ENCODE measurements at regions not wholly inside any gene's neighbourhood (a gene's known extent, or its start where the extent isn't known, plus 50 kb on each side); places are given as distances from the start of the nearest gene placed in this dataset.

GRCh38 chr2:12027136-12027535 is 280.7 kb downstream of the LPIN1 start:
- Histone ChIP-seq H3K4me3 (ENCODE audit: low read depth in 1 of 3, low read length in 3 of 3) (no peak overlapping the region), H3K27me3 (ENCODE audit: control insufficient read depth in 3 of 3, insufficient read depth in 3 of 3, low read length in 3 of 3) (no peaks in the 10 kb centered on the region), H3K9me3 (ENCODE audit: control insufficient read depth in 2 of 2, insufficient read depth in 1 of 2, low read depth in 1 of 2, low read length in 1 of 2) (no peaks in the 10 kb centered on the region), H3K4me1 (ENCODE audit: control insufficient read depth in 3 of 3, insufficient read depth in 2 of 3, low read depth in 1 of 3, low read length in 2 of 3) (no peaks in the 10 kb centered on the region), H3K36me3 (ENCODE audit: control insufficient read depth in 3 of 3, insufficient read depth in 2 of 3, low read depth in 1 of 3, low read length in 3 of 3) (no peaks in the 10 kb centered on the region), H3K27ac (ENCODE audit: low read depth in 1 of 3, low read length in 2 of 3) (no peak overlapping the region)
- DNase-seq (no peak), FAIRE-seq (no peak)
- WGBS, 3 donors: 60 to 74% (median 61%) methylated on average over 2 of the region's 2 CpGs

DNA sequence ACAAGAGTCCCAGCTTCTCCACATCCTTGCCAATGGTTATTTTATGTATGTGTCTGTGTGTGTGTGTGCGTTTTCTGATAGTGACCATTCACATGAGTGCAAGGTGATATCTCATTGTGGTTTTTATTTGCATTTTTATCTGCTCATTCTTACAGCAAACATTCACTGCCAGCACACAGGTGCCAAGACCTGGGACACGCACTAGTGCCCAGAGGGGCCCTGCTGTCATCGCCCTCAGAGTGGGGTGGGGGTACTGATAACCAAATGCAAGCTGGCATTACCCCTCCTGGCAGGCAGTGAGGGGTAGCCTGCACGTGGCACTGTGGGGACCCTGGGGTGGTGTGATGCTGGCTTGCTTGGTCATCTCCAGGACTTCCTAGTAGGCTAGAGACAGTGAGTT is 285.4 kb downstream of the LPIN1 start:
- 55 to 72% (median 59%) methylated on average over 4 of the region's 4 CpGs for WGBS, 3 donors
- Histone ChIP-seq H3K4me3 (ENCODE audit: low read depth in 1 of 3, low read length in 3 of 3) (no peak overlapping the region), H3K27ac (ENCODE audit: low read depth in 1 of 3, low read length in 2 of 3) (no peak overlapping the region), H3K9me3 (ENCODE audit: control insufficient read depth in 2 of 2, insufficient read depth in 1 of 2, low read depth in 1 of 2, low read length in 1 of 2) (no peaks in the 10 kb centered on the region), H3K27me3 (ENCODE audit: control insufficient read depth in 3 of 3, insufficient read depth in 3 of 3, low read length in 3 of 3) (no peaks in the 10 kb centered on the region), H3K36me3 (ENCODE audit: control insufficient read depth in 3 of 3, insufficient read depth in 2 of 3, low read depth in 1 of 3, low read length in 3 of 3) (no peaks in the 10 kb centered on the region), H3K4me1 (ENCODE audit: control insufficient read depth in 3 of 3, insufficient read depth in 2 of 3, low read depth in 1 of 3, low read length in 2 of 3) (no peaks in the 10 kb centered on the region)
- FAIRE-seq (no peak), DNase-seq (no peak)

GRCh38 chr2:12032398-12032797 is 286.0 kb downstream of the LPIN1 start:
- DNase-seq (no peak), FAIRE-seq (no peak)

DNA sequence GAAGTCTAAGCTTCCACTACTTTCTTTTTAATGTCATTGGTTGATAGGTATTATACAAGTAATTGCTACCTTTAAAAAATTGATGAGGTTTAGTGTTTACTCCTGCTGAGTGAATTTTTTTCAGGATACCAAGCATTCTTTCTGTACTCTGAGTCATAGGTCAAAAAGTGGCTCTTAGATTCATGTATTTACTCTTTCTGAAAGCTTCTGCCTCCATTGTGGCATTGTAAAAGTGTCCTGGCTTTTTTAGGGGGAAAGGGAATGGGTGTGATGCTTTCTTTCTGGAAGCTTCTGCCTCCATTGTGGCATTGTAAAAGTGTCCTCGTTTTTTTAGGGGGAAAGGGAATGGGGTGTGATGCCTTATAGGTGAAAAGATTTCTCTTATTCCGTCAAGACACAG is 286.5 kb downstream of the LPIN1 start:
- no peaks in the 10 kb centered on the region for H3K27me3 ChIP-seq (ENCODE audit: control insufficient read depth in 3 of 3, insufficient read depth in 3 of 3, low read length in 3 of 3)
- no peak overlapping the region for H3K4me3 ChIP-seq (ENCODE audit: low read depth in 1 of 3, low read length in 3 of 3)
- no peak for DNase-seq
- no peak overlapping the region for H3K27ac ChIP-seq (ENCODE audit: low read depth in 1 of 3, low read length in 2 of 3)
- FAIRE-seq: no peak
- H3K9me3 ChIP-seq (ENCODE audit: control insufficient read depth in 2 of 2, insufficient read depth in 1 of 2, low read depth in 1 of 2, low read length in 1 of 2): no peaks in the 10 kb centered on the region
- H3K36me3 ChIP-seq (ENCODE audit: control insufficient read depth in 3 of 3, insufficient read depth in 2 of 3, low read depth in 1 of 3, low read length in 3 of 3): no peaks in the 10 kb centered on the region
- 47 to 62% (median 61%) methylated on average over 2 of the region's 2 CpGs for WGBS, 3 donors
- H3K4me1 ChIP-seq (ENCODE audit: control insufficient read depth in 3 of 3, insufficient read depth in 2 of 3, low read depth in 1 of 3, low read length in 2 of 3): no peaks in the 10 kb centered on the region

More at GRCh38 chr2:12032398-12032797, 286.0 kb downstream of the LPIN1 start:
- WGBS, 3 donors: 43 to 69% (median 54%) methylated on average over 3 of the region's 3 CpGs
- Histone ChIP-seq H3K4me1 (ENCODE audit: control insufficient read depth in 3 of 3, insufficient read depth in 2 of 3, low read depth in 1 of 3, low read length in 2 of 3) (no peaks in the 10 kb centered on the region), H3K27ac (ENCODE audit: low read depth in 1 of 3, low read length in 2 of 3) (no peak overlapping the region), H3K4me3 (ENCODE audit: low read depth in 1 of 3, low read length in 3 of 3) (no peak overlapping the region), H3K27me3 (ENCODE audit: control insufficient read depth in 3 of 3, insufficient read depth in 3 of 3, low read length in 3 of 3) (no peaks in the 10 kb centered on the region), H3K36me3 (ENCODE audit: control insufficient read depth in 3 of 3, insufficient read depth in 2 of 3, low read depth in 1 of 3, low read length in 3 of 3) (no peaks in the 10 kb centered on the region), H3K9me3 (ENCODE audit: control insufficient read depth in 2 of 2, insufficient read depth in 1 of 2, low read depth in 1 of 2, low read length in 1 of 2) (no peaks in the 10 kb centered on the region)

DNA sequence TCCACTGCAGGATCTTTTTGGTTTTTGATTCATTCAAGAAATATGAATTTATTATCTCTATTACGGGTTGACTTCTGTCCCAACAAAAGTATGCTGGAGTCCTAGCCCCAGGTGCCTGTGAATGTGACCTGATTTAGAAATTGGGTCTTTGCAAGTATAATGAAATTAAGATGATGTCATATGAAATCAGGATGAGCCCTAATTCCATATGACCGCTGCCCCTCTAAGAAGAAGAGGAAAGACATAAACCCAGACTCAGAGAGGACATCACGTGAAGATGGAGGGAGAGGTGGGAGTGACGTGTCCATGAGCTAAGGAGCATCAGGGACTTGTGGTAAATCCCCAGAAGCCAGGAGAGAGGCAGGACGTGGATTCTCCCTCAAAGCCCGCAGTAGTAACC is 287.1 kb downstream of the LPIN1 start:
- no peaks in the 10 kb centered on the region for H3K4me1 ChIP-seq (ENCODE audit: control insufficient read depth in 3 of 3, insufficient read depth in 2 of 3, low read depth in 1 of 3, low read length in 2 of 3)
- DNase-seq: no peak
- FAIRE-seq: no peak
- no peaks in the 10 kb centered on the region for H3K9me3 ChIP-seq (ENCODE audit: control insufficient read depth in 2 of 2, insufficient read depth in 1 of 2, low read depth in 1 of 2, low read length in 1 of 2)
- no peaks in the 10 kb centered on the region for H3K36me3 ChIP-seq (ENCODE audit: control insufficient read depth in 3 of 3, insufficient read depth in 2 of 3, low read depth in 1 of 3, low read length in 3 of 3)
- 73 to 93% (median 82%) methylated on average over 6 of the region's 6 CpGs for WGBS, 3 donors
- no peak overlapping the region for H3K27ac ChIP-seq (ENCODE audit: low read depth in 1 of 3, low read length in 2 of 3)
- no peak overlapping the region for H3K4me3 ChIP-seq (ENCODE audit: low read depth in 1 of 3, low read length in 3 of 3)
- H3K27me3 ChIP-seq (ENCODE audit: control insufficient read depth in 3 of 3, insufficient read depth in 3 of 3, low read length in 3 of 3): no peaks in the 10 kb centered on the region

DNA sequence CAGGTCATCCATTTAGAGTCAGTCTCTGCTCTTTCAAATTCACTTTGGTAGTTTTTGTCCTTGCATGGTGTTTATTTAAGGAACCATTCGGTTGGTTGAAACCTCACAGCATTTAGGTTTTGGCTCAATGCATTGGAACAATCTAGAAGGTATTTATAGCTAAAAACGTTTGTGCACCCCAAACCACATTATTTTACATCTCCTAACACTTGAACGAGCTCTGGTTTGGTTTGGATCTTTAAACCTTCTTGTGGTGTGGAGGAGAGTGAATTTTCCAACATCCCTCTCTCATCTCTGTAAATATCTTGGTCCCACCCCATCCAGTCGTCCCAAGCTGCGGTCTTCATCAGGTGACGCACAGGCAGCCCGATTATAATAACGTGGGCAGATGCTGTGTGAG is 287.9 kb downstream of the LPIN1 start:
- WGBS, 3 donors: 73 to 79% (median 78%) methylated on average over 8 of the region's 8 CpGs
- no peaks in the 10 kb centered on the region for H3K36me3 ChIP-seq (ENCODE audit: control insufficient read depth in 3 of 3, insufficient read depth in 2 of 3, low read depth in 1 of 3, low read length in 3 of 3)
- H3K9me3 ChIP-seq (ENCODE audit: control insufficient read depth in 2 of 2, insufficient read depth in 1 of 2, low read depth in 1 of 2, low read length in 1 of 2): no peaks in the 10 kb centered on the region
- no peaks in the 10 kb centered on the region for H3K27me3 ChIP-seq (ENCODE audit: control insufficient read depth in 3 of 3, insufficient read depth in 3 of 3, low read length in 3 of 3)
- no peak overlapping the region for H3K27ac ChIP-seq (ENCODE audit: low read depth in 1 of 3, low read length in 2 of 3)
- H3K4me3 ChIP-seq (ENCODE audit: low read depth in 1 of 3, low read length in 3 of 3): no peak overlapping the region
- FAIRE-seq: no peak
- no peak for DNase-seq
- no peaks in the 10 kb centered on the region for H3K4me1 ChIP-seq (ENCODE audit: control insufficient read depth in 3 of 3, insufficient read depth in 2 of 3, low read depth in 1 of 3, low read length in 2 of 3)

DNA sequence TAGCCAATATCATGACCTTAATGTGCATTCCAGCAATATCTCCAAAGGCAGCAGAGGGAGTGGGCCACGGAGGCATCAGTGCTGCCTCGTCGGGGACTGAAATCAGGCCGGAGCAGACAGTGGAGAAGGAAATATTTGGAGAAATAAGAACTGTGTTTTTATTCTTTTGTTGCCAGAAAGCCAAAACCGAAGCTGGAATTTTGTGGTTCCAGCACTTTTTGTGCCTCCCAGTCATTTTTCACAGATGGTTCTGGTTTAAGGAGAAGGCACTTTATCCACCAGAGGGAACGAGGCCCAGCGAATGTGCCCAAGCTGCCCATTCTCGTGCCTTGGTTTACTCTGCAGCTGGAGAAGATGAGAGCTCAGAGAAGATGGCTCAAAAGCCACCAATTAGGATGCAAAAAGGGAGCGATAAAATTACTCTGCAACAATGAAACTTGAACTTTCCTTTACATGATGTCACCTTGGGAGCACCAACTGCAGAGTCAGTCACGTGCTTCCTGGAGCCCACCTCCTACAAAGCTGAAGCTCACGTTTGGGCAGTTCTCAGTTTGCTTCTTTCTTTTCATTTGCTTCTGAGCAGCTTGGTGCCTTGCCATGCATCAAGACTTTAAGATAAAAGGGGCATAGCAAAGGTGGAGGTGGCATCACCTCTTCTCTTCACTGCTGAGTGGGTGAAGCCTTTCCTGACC is 288.7 kb downstream of the LPIN1 start:
- Histone ChIP-seq H3K4me3 (ENCODE audit: low read depth in 1 of 3, low read length in 3 of 3) (no peak overlapping the region), H3K9me3 (ENCODE audit: control insufficient read depth in 2 of 2, insufficient read depth in 1 of 2, low read depth in 1 of 2, low read length in 1 of 2) (peaks cover 0 to 2% of the 10 kb centered on the region in 2 donors), H3K36me3 (ENCODE audit: control insufficient read depth in 3 of 3, insufficient read depth in 2 of 3, low read depth in 1 of 3, low read length in 3 of 3) (no peaks in the 10 kb centered on the region), H3K27me3 (ENCODE audit: control insufficient read depth in 3 of 3, insufficient read depth in 3 of 3, low read length in 3 of 3) (no peaks in the 10 kb centered on the region), H3K4me1 (ENCODE audit: control insufficient read depth in 3 of 3, insufficient read depth in 2 of 3, low read depth in 1 of 3, low read length in 2 of 3) (no peaks in the 10 kb centered on the region), H3K27ac (ENCODE audit: low read depth in 1 of 3, low read length in 2 of 3) (no peak overlapping the region)
- 77 to 81% (median 81%) methylated on average over 11 of the region's 11 CpGs for WGBS, 3 donors
- DNase-seq (no peak), FAIRE-seq (no peak)

GRCh38 chr2:12035956-12036639 is 289.7 kb downstream of the LPIN1 start:
- H3K27me3 ChIP-seq (ENCODE audit: control insufficient read depth in 3 of 3, insufficient read depth in 3 of 3, low read length in 3 of 3): no peaks in the 10 kb centered on the region
- 81 to 93% (median 83%) methylated on average over 1 of the region's 1 CpG for WGBS, 3 donors
- FAIRE-seq: no peak

GRCh38 chr2:12036640-12036983 is 290.2 kb downstream of the LPIN1 start:
- Histone ChIP-seq H3K36me3 (ENCODE audit: control insufficient read depth in 3 of 3, insufficient read depth in 2 of 3, low read depth in 1 of 3, low read length in 3 of 3) (no peaks in the 10 kb centered on the region), H3K9me3 (ENCODE audit: control insufficient read depth in 2 of 2, insufficient read depth in 1 of 2, low read depth in 1 of 2, low read length in 1 of 2) (peaks cover 0 to 2% of the 10 kb centered on the region in 2 donors), H3K4me3 (ENCODE audit: low read depth in 1 of 3, low read length in 3 of 3) (no peak overlapping the region), H3K27ac (ENCODE audit: low read depth in 1 of 3, low read length in 2 of 3) (no peak overlapping the region), H3K4me1 (ENCODE audit: control insufficient read depth in 3 of 3, insufficient read depth in 2 of 3, low read depth in 1 of 3, low read length in 2 of 3) (no peaks in the 10 kb centered on the region), H3K27me3 (ENCODE audit: control insufficient read depth in 3 of 3, insufficient read depth in 3 of 3, low read length in 3 of 3) (no peaks in the 10 kb centered on the region)
- no peak for FAIRE-seq
- 63 to 81% (median 64%) methylated on average over 8 of the region's 8 CpGs for WGBS, 3 donors
- DNase-seq: no peak

More at GRCh38 chr2:12035956-12036639, 289.7 kb downstream of the LPIN1 start:
- Histone ChIP-seq H3K27ac (ENCODE audit: low read depth in 1 of 3, low read length in 2 of 3) (no peak overlapping the region), H3K9me3 (ENCODE audit: control insufficient read depth in 2 of 2, insufficient read depth in 1 of 2, low read depth in 1 of 2, low read length in 1 of 2) (peaks cover 0 to 2% of the 10 kb centered on the region in 2 donors), H3K4me1 (ENCODE audit: control insufficient read depth in 3 of 3, insufficient read depth in 2 of 3, low read depth in 1 of 3, low read length in 2 of 3) (no peaks in the 10 kb centered on the region), H3K36me3 (ENCODE audit: control insufficient read depth in 3 of 3, insufficient read depth in 2 of 3, low read depth in 1 of 3, low read length in 3 of 3) (no peaks in the 10 kb centered on the region), H3K4me3 (ENCODE audit: low read depth in 1 of 3, low read length in 3 of 3) (no peak overlapping the region)
- DNase-seq: no peak
